Fibroblast of peridontal ligament (primary cell): ENCODE measurements at regions not wholly inside any gene's neighbourhood (a gene's known extent, or its start where the extent isn't known, plus 50 kb on each side); places are given as distances from the start of the nearest gene placed in this dataset.

Experiments used
- DNase-seq: peaks from one replicate; pipeline ENCODE4 v3.0.0-alpha.2; 2010; ENCODE audit errors: extremely low read depth

- peak; percentile 98 for DNase-seq
Observed at GRCh38 chr9:16335788-16336580, 534.5 kb downstream of the BNC2 start.

- DNase-seq = no peak
Observed at GRCh38 chr9:16336833-16337232, 533.6 kb downstream of the BNC2 start.

GRCh38 chr9:16337322-16338029 lies 533.0 kb downstream of the BNC2 start:
- DNase-seq = peak; percentile 81

DNA sequence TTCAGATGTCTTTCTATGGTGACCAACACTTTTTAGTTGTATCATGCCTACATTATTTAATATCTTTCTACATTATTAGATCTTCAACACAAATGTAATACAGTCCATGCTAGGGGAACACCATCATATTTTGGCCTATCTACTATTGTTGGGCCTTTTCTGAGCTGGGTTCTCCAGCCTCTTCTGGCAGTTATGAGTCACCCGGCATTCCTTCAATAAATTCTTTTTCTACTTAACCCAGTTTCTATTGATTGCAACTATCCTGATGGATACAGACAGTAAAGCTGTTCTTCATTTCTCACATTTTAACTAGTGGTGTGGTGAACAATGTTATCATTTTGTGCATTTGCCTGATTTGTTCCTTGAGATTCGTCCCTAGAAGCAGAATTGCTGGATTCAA lies 529.3 kb downstream of the BNC2 start:
- DNase-seq = peak; percentile 74

GRCh38 chr9:16342246-16343020 lies 528.0 kb downstream of the BNC2 start:
- DNase-seq = peak; percentile 29

DNA sequence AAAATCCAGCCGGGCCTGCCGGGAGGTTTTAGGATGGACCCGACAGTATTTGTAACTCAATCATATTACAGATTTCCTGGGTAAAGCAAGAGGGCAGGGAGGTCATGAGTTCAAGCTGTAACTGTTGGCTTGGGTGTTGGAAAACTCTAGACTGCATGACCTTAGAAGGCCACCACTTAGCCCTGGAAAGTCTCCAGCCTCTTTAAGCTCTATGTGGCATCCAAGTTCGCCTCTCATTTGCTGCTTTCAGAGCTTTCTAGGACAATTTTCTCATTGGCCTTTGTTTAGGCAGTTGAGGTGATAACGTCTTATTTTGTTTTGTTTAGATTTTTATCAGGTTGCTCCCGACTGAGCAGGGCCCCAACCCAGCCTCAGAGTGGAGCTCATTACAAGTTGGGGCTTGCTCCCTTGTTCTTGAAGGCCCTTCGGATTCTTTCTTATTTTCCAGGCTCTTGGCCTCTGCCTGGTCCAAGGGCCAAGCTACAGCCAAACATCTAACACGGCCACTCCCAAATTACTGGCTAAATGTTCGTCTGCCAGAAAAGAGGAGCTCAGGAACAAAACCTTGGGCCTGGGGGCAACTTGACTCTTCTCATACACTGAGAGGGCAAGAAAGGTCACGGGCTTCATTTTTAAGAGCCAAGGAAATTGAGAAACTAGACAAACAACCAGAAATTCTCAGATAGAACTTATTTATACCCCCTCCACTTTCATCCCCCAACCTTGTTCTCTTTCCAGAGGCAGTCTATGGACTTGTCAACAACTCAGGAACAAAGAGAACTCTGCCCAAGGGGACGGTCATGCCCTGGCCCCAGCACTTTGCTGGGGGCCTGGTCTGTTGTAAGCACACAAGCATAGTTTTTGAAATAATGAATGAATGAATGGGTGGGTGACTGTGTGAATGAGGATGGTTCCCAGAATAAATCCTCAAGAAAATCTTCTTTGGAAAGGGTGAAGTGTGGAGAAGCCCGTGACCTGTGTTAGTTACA lies 526.9 kb downstream of the BNC2 start:
- DNase-seq = no peak

GRCh38 chr9:16344343-16344742 lies 526.1 kb downstream of the BNC2 start:
- peak; percentile 80 for DNase-seq

DNA sequence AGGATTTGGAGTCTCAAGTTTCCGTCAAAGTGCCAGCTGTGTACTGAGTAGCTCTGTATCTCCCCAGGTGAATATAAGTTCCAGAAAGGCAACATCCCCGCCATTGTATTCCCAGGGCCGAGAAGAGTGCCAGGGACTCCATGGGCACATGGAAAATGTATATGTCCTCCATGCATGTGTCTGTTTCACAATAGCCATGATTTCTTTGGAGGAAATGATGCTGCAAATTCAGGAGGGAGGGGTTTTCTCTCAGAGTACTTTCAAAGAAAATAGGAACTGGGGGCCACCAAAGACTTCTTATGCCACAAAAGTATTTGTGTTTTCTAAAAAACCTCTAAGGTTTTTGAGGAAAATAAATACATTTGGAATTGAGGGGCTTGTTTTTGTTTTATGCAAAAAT lies 524.6 kb downstream of the BNC2 start:
- DNase-seq = no peak

DNA sequence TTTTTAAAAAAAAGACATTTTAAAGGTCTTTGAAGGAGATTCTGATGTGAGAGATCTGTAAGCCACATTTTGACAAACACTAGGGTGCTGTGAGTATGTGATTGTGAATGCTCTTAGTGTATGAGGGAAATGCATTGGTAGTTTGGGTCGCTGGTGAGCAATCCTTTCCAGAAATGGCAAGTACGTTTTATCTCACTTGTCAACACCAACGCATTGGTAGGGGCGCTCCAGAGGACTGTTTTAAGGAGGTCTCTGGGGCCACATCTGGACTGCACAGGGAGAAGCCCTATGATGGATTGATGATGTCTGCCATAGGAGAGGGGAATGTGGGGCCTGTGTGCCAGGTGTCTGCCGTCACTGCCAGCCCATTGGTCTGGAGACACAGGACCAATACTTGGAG lies 522.6 kb downstream of the BNC2 start:
- no peak for DNase-seq

- DNase-seq = no peak
Observed at GRCh38 chr9:16348531-16348930, 521.9 kb downstream of the BNC2 start.

GRCh38 chr9:16352251-16352650 lies 518.2 kb downstream of the BNC2 start:
- DNase-seq = no peak

GRCh38 chr9:16352791-16353401 lies 517.6 kb downstream of the BNC2 start:
- DNase-seq = peak; percentile 63

- no peak for DNase-seq
Observed at GRCh38 chr9:16356196-16356765, 514.2 kb downstream of the BNC2 start.

DNA sequence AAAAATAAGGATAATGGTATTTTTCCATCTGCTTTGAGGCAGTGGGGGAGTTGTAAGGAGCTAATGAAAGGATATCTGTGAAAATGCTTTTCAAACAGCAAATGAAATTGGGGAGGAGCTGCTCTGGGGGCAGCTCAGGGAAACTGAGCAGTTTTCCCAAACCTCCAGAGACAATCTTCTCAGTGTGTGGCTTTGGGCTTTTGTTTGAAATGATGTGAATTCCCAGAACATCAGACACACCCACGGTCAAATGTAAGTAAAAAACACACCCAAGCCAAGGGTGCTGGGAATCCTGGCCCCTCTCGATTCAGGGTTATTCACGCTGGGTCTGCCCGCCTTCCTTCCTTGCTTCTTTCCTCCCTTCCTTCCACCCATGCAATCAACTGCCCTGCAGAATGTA lies 512.6 kb downstream of the BNC2 start:
- DNase-seq = no peak

DNA sequence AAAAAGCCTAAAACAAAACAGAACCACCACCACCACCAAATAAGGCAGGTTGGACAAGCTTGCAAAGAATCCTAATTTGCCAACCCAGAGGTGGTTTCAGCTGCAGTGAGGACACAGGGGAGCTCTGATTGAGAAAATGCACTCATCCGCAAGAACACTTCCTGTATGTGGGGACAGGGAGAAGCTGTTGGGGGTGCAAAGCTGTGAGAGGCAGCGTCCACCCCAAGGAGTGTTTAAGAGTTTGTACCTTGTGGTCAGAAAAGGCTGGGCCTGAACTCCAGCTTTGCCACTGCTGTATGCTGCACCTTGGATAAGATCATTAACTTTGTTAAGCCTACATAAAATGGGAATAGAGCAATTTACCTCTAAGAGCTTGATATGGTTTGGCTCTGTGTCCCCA lies 511.7 kb downstream of the BNC2 start:
- no peak for DNase-seq
